T-helper 2 cell treated with Interferon-gamma antibody and Interleukin-4, amounts not matched to agents 5 μg/mL and 100 μg/mL, for 36 hours (primary cell): ENCODE measurements at regions not wholly inside any gene's neighbourhood (a gene's known extent, or its start where the extent isn't known, plus 50 kb on each side); places are given as distances from the start of the nearest gene placed in this dataset.

ENCODE experiments used
- DNase-seq: peaks from one replicate; pipeline ENCODE4 v3.0.0; 2021; ENCODE audit warnings: low spot score
- H3K27ac Mint-ChIP-seq: one replicate; pipeline ENCODE4 v1.8.0; 2021; ENCODE audit warnings: mild to moderate bottlenecking, mixed read lengths
- H3K27me3 Mint-ChIP-seq: one replicate; pipeline ENCODE4 v1.8.0; 2021; ENCODE audit warnings: low read depth, mixed read lengths
- H3K36me3 Mint-ChIP-seq: one replicate; pipeline ENCODE4 v1.8.0; 2021; ENCODE audit warnings: low read depth, mixed read lengths
- H3K4me1 Mint-ChIP-seq: one replicate; pipeline ENCODE4 v1.8.0; 2021; ENCODE audit warnings: low read depth, mixed read lengths
- H3K4me3 Mint-ChIP-seq: one replicate; pipeline ENCODE4 v1.8.0; 2022; ENCODE audit warnings: mild to moderate bottlenecking, moderate library complexity, mixed read lengths
- H3K9me3 Mint-ChIP-seq: one replicate; pipeline ENCODE4 v1.8.0; 2021; ENCODE audit warnings: mixed read lengths

- Mint-ChIP-seq H3K4me3 (no peak overlapping the region), H3K27me3 (no peaks in the 10 kb centered on the region), H3K36me3 (no peaks in the 10 kb centered on the region), H3K4me1 (no peaks in the 10 kb centered on the region), H3K9me3 (peaks cover 15% of the 10 kb centered on the region), H3K27ac (no peak overlapping the region)
- DNase-seq, result no peak
Measured at GRCh38 chr18:39699340-39699964, 2133.9 kb upstream of the CELF4 start.

GRCh38 chr18:39698436-39698835 is 2132.8 kb upstream of the CELF4 start:
- H3K9me3 Mint-ChIP-seq, result peaks cover 15% of the 10 kb centered on the region

GRCh38 chr18:39693359-39693758 is 2127.8 kb upstream of the CELF4 start:
- Mint-ChIP-seq H3K4me1 (no peaks in the 10 kb centered on the region), H3K4me3 (no peak overlapping the region)

More at GRCh38 chr18:39698436-39698835, 2132.8 kb upstream of the CELF4 start:
- no peak overlapping the region for H3K4me3 Mint-ChIP-seq
- H3K27ac Mint-ChIP-seq, result no peak overlapping the region
- H3K27me3 Mint-ChIP-seq, result no peaks in the 10 kb centered on the region
- no peaks in the 10 kb centered on the region for H3K4me1 Mint-ChIP-seq
- no peaks in the 10 kb centered on the region for H3K36me3 Mint-ChIP-seq
- DNase-seq, result no peak

GRCh38 chr18:39692367-39693015 is 2126.9 kb upstream of the CELF4 start:
- Mint-ChIP-seq H3K36me3 (no peaks in the 10 kb centered on the region), H3K9me3 (peaks cover 4% of the 10 kb centered on the region), H3K4me1 (no peaks in the 10 kb centered on the region), H3K27me3 (no peaks in the 10 kb centered on the region), H3K27ac (no peak overlapping the region), H3K4me3 (no peak overlapping the region)
- no peak for DNase-seq

More at GRCh38 chr18:39693359-39693758, 2127.8 kb upstream of the CELF4 start:
- Mint-ChIP-seq H3K36me3 (no peaks in the 10 kb centered on the region), H3K27me3 (no peaks in the 10 kb centered on the region), H3K9me3 (peaks cover 9% of the 10 kb centered on the region), H3K27ac (no peak overlapping the region)
- no peak for DNase-seq

GRCh38 chr18:39685303-39685902 is 2119.8 kb upstream of the CELF4 start:
- Mint-ChIP-seq H3K36me3 (no peaks in the 10 kb centered on the region), H3K27ac (no peak overlapping the region), H3K9me3 (no peaks in the 10 kb centered on the region), H3K4me1 (no peaks in the 10 kb centered on the region), H3K4me3 (no peak overlapping the region), H3K27me3 (no peaks in the 10 kb centered on the region)
- DNase-seq, result no peak

GRCh38 chr18:39681061-39681460 is 2115.5 kb upstream of the CELF4 start:
- Mint-ChIP-seq H3K36me3 (no peaks in the 10 kb centered on the region), H3K27ac (no peak overlapping the region), H3K4me3 (no peak overlapping the region), H3K4me1 (no peaks in the 10 kb centered on the region), H3K9me3 (no peaks in the 10 kb centered on the region), H3K27me3 (no peaks in the 10 kb centered on the region)
- DNase-seq, result no peak

GRCh38 chr18:39675906-39676305 is 2110.3 kb upstream of the CELF4 start:
- Mint-ChIP-seq H3K27ac (no peak overlapping the region), H3K36me3 (no peaks in the 10 kb centered on the region), H3K4me3 (no peak overlapping the region), H3K9me3 (no peaks in the 10 kb centered on the region), H3K27me3 (no peaks in the 10 kb centered on the region), H3K4me1 (no peaks in the 10 kb centered on the region)
- no peak for DNase-seq

GRCh38 chr18:39675368-39675767 is 2109.8 kb upstream of the CELF4 start:
- Mint-ChIP-seq H3K27me3 (no peaks in the 10 kb centered on the region), H3K4me3 (no peak overlapping the region), H3K9me3 (no peaks in the 10 kb centered on the region), H3K36me3 (no peaks in the 10 kb centered on the region), H3K4me1 (no peaks in the 10 kb centered on the region), H3K27ac (no peak overlapping the region)
- DNase-seq, result no peak

- no peak for DNase-seq
- H3K36me3 Mint-ChIP-seq, result no peaks in the 10 kb centered on the region
- no peaks in the 10 kb centered on the region for H3K9me3 Mint-ChIP-seq
- no peak overlapping the region for H3K27ac Mint-ChIP-seq
- H3K27me3 Mint-ChIP-seq, result no peaks in the 10 kb centered on the region
- H3K4me1 Mint-ChIP-seq, result peaks cover 1% of the 10 kb centered on the region
- no peak overlapping the region for H3K4me3 Mint-ChIP-seq
Measured at GRCh38 chr18:39672171-39672570, 2106.6 kb upstream of the CELF4 start.

- H3K27me3 Mint-ChIP-seq, result no peaks in the 10 kb centered on the region
- no peak for DNase-seq
Measured at GRCh38 chr18:39667905-39668304, 2102.3 kb upstream of the CELF4 start.

GRCh38 chr18:39666541-39666940 is 2100.9 kb upstream of the CELF4 start:
- H3K36me3 Mint-ChIP-seq, result no peaks in the 10 kb centered on the region
- no peaks in the 10 kb centered on the region for H3K27me3 Mint-ChIP-seq
- DNase-seq, result no peak
- H3K9me3 Mint-ChIP-seq, result peaks cover 6% of the 10 kb centered on the region
- H3K4me1 Mint-ChIP-seq, result peaks cover 1% of the 10 kb centered on the region
- no peak overlapping the region for H3K4me3 Mint-ChIP-seq
- no peak overlapping the region for H3K27ac Mint-ChIP-seq

More at GRCh38 chr18:39667905-39668304, 2102.3 kb upstream of the CELF4 start:
- Mint-ChIP-seq H3K4me1 (peaks cover 1% of the 10 kb centered on the region), H3K4me3 (no peak overlapping the region), H3K27ac (no peak overlapping the region), H3K9me3 (peaks cover 6% of the 10 kb centered on the region), H3K36me3 (no peaks in the 10 kb centered on the region)

GRCh38 chr18:39661856-39662366 is 2096.3 kb upstream of the CELF4 start:
- H3K36me3 Mint-ChIP-seq, result no peaks in the 10 kb centered on the region
- H3K27ac Mint-ChIP-seq, result no peak overlapping the region
- no peak overlapping the region for H3K4me3 Mint-ChIP-seq
- no peaks in the 10 kb centered on the region for H3K27me3 Mint-ChIP-seq
- H3K9me3 Mint-ChIP-seq, result peaks cover 5% of the 10 kb centered on the region
- DNase-seq, result no peak
- H3K4me1 Mint-ChIP-seq, result no peaks in the 10 kb centered on the region

GRCh38 chr18:39660141-39660540 is 2094.5 kb upstream of the CELF4 start:
- Mint-ChIP-seq H3K4me1 (no peaks in the 10 kb centered on the region), H3K36me3 (no peaks in the 10 kb centered on the region), H3K9me3 (no peaks in the 10 kb centered on the region), H3K27ac (no peak overlapping the region), H3K4me3 (no peak overlapping the region), H3K27me3 (no peaks in the 10 kb centered on the region)
- DNase-seq, result no peak

- Mint-ChIP-seq H3K27ac (no peak overlapping the region), H3K9me3 (no peaks in the 10 kb centered on the region), H3K4me3 (no peak overlapping the region), H3K36me3 (no peaks in the 10 kb centered on the region), H3K4me1 (no peaks in the 10 kb centered on the region), H3K27me3 (no peaks in the 10 kb centered on the region)
- DNase-seq, result no peak
Measured at GRCh38 chr18:39655341-39655740, 2089.7 kb upstream of the CELF4 start.
